Stimulated activated CD4-positive, alpha-beta T cell treated with anti-CD3 and anti-CD28 coated beads, Interleukin-12 subunit alpha, Interleukin-12 subunit beta, amount 100 ng/mL, for 48 hours (primary cell): ENCODE measurements at regions not wholly inside any gene's neighbourhood (a gene's known extent, or its start where the extent isn't known, plus 50 kb on each side); places are given as distances from the start of the nearest gene placed in this dataset.
"Not testable (repeated sequence)": the region's sequence is repeated elsewhere in the genome, so short reads cannot be mapped to it uniquely, and the experiment has no call there.

Experiments
- DNase-seq, 3 donors: peaks; one replicate each; pipeline ENCODE4 v3.0.0-alpha.2; 2020; ENCODE audit warnings: low read depth in 2 of 3, low spot score in 1 of 3

DNA sequence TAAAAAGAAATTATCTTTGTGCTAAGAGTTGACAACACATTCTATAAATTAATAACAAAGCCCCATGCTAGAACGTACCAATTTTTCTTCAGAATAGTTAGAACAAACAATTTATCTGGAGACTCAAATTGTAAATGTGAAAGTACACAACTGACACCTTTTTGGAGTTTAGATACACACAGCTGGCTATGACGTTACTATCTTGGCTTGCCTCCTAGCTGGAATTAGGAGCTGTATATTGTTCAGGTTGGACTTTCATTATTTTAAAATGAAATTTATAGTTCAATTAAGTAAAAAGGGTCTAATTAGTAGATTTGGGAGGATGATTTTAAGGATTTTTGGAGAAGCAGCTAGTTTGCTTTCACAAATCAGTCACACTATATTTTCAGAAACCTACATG, 393.9 kb upstream of the RIOK2 start:
- no peak for DNase-seq

DNA sequence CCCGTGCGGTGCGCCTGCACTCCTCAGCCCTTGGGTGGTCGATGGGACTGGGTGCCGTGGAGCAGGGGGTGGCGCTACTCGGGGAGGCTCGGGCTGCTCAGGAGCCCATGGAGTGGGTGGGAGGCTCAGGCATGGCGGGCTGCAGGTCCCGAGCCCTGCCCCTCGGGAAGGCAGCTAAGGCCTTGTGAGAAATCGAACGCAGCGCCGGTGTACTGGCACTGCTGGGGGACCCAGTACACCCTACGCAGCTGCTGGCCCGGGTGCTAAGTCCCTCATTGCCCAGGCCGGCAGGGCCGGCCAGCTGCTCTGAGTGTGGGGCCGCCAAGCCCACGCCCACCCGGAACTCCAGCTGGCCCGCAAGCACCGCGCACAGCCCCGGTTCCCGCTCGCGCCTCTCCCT, 396.9 kb upstream of the RIOK2 start:
- DNase-seq: not testable (repeated sequence)

DNA sequence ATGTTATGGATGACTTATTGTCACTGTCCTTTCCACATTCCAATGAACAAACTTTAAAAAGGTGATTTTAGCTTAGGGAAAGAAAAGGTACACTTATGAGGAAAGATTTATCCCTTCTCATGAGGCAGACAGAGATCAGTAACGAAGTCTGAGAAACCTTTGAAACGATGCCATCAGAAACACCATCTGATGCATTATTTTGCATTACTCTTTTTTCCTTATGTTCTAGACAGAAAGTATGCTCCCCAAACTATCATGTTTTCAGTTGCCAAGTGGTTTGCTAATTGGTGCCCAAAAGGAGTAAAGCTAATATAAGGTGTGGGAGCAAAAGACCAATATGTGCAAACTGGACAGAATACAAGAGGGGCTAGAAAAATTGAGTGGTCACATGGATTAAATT, 397.7 kb upstream of the RIOK2 start:
- DNase-seq: no peak

DNA sequence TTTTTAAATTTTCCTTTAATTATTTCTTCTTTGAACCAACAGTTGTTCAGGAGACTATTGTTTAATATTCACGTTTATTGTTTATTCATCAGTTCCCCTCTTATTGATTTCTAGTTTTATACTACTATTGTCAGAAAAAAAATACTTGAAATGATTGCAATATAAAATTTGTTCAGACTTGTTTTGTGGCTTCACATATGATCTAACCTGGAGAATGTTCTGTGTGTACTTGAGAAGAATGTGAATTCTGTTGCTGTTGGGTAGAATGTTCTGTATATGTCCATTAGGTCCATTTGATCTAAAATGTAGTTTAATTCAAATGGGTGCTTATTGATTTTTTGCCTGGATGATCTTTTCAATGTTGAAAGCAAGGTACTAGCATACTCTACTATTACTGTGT, 408.7 kb upstream of the RIOK2 start:
- no peak for DNase-seq

DNA sequence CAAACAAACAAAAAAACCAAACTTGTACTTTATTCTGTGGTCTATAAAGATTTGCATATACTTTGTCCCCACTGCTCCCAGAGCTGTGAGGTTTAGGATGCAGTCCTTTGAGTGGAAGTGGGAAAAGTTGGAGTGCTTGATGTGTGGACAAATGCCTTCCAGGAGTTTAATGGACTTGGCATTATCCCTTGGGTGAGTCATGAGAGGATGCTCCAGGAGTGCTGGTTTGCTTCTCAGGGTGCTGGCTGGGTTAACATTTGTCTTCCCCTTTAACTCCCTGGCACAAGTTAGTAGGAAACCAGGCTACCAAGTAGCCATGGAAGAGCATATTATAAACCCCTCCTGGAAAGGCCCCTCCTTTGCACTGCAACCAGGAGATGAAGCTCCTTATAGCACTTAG, 417.4 kb upstream of the RIOK2 start:
- DNase-seq: no peak

DNA sequence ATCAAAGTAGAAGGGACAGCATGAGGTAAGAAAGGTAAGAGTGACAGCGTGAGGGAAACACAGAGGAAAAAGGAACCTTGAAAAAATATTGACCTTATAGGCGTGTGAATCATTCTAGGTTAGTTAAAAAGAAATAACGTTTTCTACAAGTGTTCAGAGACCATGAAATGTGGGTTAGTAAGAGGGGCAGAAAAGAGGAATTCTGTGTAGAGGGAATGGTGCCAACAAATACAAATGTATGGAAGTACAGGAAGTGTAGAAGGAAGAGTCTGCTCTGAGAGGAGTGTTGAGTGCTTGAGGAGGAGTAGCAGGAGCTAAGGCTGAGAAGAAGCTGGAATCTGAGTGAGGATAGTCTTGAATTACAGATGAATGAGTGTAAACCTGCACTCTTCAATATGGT, 418.6 kb upstream of the RIOK2 start:
- DNase-seq: no peak

DNA sequence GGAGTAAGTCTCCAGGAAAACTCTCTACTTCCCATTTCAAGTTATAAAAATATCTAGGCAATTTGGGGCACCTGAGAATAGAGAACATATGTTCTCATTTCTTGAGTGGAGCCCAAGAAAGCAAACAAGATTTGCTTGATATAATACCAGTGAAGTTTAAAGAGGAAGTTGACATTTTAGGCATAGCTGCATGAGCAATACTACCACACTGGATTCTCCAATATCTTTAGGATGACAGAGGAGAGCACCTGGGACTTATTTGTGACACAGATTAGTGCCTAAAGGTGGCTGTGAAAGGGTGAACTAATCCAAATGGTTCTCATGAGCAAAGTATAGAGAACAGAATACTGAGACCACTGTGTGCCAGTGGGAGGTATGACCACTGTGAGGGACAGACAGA, 423.5 kb upstream of the RIOK2 start:
- no peak for DNase-seq

DNA sequence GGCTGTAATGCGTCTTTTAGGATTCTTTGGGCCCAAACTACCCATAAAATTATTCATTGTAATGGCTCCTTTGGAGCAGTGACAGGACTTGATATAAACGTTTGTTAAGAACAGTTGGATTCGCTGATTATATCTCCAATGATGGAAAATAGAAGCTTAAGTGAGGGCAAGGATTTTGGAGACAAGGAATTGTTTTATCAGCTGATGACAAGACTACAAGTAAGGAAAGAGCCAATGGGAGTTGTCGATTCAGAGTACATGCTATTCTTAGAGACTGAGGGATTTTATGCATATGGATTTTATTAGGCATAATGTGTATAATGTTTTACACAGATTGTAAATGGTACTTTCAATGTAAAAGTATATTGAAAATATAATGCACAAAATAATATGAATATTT, 425.5 kb upstream of the RIOK2 start:
- DNase-seq: no peak

DNA sequence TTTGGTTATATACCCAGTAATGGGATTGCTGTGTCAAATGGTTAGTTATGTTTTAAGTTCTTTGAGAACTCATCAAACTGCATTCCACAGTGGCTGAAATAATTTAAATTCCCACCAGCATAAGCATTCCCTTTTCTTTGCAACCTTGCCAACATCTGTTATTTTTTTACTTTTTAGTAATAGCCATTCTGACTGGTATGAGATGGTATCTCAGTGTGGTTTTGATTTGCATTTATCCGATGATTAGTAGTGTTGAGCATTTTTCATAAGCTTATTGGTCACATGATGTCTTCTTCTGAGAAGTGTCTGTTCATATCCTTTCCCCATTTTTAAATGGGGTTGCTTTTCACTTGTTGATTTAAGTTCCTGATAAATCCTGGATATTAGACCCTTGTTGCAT, 435.7 kb upstream of the RIOK2 start:
- no peak for DNase-seq

DNA sequence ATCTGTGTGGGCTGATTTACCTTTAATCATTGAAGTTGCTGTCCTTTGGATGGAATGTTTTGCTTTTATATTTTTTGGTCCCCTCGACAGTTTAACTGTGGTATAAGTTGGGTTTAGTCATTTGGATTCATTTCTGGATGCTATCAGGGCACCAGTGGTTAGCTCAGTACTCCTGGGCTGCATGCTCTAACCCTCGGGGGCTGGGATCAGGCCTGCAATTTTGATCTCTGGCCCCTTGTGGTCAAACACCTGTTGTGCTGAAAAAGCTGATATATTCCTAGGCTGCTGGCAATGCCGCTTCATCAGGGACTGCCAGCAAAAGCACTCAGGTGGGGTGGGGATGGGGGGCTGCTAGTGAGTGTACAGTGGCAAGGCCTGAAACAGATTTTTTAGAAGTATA, 440.4 kb upstream of the RIOK2 start:
- no peak for DNase-seq

DNA sequence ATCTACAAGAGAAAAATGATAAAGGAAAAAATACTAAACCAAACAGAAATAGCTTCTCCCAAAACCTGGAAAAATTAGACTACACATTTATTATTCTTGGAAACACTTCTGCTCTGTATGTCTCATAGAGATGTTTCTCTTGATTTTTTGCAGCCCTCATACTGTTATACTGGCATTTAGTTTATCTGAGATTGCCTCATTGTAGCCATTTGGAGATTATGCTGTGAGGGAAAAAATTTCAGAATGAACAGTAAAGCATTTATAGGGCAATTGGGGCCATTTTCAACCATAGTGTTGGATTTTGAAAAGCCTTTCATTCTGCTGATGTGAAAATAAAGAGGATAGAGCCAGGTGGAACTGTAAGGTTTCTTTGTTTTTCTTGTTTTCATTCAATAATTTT, 441.8 kb upstream of the RIOK2 start:
- DNase-seq: no peak

DNA sequence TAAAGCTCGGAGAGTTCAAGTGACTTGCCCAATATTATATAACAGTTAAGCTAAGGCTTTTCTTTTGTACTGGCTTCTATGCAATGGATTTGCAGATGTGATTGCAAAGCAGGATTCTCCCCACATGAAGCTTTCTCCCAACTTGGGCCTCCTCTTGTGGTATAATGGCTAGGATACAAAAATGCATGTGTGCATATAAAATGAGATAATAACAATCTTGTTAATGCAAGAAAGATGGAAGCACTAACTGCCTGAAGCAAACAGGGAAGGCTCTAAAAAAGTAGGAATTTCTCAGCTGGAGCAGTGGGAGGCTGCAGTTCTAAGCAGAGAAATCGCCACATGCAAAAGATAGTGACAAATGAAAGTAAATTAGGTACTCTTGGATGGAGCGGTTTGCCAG, 444.2 kb upstream of the RIOK2 start:
- no peak for DNase-seq

DNA sequence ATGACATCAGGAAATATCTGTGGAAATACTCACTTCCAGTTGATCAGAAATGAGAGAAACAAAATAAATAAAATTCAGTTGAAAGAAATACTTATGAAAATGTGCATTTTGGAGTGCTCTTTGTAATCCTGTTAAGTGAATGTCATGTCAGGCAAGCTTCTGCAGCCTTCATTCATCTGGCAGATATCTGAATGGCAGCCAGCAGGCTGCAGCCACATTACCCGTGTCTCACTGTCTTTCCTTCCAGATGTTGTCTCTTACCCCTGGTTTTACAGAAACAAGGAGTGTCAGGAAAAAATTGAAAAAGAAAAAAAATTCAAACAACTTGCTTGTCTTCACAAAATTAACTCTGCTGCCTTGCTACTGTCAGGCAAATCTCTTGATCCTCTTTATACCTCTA, 445.0 kb upstream of the RIOK2 start:
- no peak for DNase-seq

DNA sequence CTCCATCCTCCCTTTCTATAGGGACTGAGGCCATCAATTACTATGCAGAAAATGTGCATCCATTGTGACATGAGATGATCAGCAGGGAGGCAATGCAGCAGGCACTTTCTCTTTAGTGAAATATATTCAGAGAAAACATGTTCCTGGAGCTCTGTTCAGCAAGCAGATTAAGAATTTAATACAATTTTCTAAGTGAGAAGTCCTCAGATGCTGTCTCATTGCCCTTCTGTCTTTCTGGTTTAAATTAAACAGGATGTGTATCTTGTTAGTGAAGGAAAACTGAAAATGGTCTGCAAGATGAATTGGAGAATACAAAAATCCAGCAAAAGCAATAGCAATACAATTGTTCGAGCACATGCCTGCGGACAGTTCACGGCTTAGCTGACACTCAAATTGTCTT, 445.8 kb upstream of the RIOK2 start:
- DNase-seq: no peak

DNA sequence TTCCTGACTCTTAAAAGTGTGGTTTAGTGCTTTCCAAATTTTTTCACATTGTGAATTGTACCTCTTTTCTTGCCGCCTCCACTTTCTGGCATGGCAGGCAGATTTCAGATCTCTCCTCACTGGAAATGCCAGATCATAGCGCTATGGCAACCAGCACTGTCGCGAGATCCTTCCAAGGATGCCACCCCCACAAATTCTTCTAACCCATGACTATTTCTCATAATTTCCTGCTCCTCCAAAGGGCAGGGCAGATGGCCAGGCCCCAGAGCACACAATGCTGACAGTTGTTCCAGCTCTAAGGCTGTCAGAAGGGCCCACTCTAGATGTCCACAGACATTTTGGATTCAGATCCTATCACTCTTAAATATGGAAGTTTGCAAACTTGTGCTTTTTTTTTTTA, 446.2 kb upstream of the RIOK2 start:
- no peak for DNase-seq

DNA sequence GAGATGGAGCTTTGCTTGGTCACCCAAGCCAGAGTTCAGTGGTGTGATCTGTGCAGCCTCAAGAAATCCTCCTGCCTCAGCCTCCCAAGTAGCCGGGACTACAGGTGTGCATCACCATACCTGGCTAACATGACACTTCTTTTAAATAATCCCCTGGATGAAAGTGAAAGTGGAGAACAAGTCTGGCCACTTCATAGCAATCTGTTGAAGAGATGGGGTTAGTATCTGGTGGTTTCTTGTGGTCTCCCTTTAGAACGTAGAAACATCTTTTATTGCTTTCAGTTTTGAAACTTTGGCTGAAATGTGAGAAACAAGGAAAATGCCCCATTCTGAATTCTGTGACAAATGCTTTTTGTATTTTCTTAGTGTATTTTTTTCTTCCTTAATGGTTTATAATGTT, 452.5 kb upstream of the RIOK2 start:
- DNase-seq: no peak

DNA sequence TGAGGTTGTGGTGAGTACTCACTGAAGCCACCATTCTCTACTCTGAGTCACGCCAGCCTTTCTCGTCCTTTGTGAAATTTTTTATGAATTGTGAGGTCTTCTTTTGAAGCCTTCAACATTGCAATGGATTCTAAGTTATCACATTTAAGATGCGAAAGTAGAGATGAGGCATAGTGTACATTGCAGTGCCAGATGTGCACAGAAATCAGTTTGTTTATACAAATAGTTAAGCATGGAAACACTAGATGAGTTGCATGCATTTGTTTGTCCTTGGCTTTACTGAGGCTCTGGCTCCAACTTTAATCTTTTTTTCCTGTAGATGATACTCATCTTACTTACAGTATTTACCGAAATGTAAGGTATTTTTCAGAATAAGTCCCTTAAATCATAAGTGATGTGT, 453.7 kb upstream of the RIOK2 start:
- no peak for DNase-seq

DNA sequence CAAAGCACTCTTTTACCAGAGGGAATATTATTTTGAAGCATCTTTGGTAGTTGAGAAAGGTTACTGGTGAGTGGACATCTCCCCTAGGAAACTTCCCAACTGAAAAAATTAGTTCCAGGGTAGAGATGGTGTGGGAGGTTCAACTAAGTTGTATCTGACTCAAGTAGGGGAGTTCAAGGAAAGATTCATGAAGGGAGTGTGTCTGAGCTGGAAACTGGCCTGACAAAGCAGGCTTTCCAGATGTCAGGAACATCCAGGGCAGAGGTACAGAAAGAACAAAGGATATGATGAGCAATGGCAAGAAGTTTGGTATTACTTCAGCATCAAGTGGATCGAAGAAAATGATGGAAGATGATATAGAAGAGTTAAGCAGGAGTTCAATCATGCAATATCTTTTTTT, 458.0 kb upstream of the RIOK2 start:
- no peak for DNase-seq

DNA sequence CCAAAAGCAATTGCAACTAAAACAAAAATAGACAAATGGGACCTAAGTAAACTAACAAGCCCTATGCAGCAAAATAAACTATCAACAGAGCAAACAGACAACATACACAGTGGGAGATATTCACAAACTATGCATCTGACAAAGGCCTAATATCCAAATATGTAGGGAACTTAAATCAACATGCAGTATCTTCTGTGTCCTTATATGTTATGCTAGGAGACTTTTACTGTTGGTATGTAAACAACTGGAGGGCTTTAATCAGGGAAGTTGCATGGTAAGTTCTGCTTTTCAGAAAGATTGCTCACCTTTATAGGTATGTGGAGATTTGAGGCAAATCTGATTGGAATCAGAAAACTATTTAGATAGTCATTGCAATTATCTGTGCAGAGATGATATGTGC, 461.2 kb upstream of the RIOK2 start:
- no peak for DNase-seq

DNA sequence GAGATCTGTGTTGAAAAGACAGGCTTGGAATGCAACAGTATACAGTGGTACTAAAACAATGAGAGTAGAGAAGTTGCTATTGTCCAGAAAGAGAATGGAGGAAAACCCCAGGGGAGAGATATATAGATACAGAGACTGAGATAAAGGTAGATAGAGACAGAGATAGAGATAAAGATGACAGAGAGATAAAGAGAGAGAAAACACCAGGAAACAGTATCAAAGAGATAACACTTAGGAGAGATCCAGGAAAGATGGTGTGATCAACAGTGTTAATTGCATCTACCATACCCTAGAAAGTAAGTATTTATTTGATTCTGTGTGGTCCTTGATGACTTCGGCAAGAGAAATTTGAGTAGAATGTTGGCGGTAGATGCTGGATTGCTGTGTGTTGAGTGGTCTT, 461.8 kb upstream of the RIOK2 start:
- DNase-seq: no peak

DNA sequence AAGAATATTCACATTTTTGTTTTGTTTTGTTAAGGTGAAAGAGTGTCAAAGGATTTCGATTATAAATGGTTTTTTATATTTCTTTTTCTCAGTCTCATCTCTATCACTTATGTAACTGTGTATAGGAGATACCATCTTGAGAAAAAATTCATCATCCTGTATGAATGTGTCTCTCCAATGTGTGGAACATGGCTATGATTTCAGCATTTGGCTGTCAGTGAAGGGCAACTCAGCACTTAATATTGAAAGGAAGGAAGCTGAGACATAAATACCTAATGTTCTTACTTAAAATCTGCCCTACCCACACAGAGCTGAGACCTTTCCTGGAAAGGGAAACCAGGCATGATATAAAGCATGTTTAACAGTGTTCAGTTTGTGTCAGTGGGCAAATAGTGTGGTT, 474.2 kb upstream of the RIOK2 start:
- no peak for DNase-seq

DNA sequence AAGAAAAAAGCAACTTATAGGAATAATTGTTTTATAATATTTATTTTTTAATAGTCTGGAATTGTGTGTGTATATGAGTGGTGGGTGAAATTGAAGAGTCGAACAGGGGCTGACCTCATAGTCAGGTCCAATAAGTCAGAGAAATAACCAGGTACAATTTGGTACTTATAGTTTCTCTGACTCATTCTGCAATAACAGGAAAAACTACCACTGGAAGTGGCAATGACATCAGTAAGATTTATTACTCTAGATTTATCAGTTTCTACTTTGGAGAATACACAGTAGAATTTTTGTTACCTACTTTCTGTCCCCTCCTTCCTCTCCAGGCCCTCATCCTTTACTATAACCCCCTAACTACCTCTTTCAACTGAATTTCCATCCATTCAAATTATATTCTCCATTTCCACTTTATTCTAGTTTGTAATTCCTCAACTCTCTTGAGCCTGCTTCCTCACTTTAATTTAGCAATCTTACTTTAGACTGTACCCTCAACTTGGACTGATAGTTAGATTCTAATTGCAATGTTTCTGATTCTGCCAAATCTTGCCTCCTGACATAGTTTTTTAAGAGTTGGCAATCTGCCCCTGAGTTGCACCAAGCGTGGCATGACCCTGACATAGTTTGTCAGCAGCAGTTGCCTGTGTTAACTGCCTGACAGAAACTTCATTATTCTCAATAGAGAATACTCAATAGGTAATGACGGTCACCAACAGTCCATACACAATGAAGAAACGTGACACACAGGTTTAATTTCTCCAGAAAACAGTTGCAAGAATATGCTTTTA, 475.3 kb upstream of the RIOK2 start:
- no peak for DNase-seq

DNA sequence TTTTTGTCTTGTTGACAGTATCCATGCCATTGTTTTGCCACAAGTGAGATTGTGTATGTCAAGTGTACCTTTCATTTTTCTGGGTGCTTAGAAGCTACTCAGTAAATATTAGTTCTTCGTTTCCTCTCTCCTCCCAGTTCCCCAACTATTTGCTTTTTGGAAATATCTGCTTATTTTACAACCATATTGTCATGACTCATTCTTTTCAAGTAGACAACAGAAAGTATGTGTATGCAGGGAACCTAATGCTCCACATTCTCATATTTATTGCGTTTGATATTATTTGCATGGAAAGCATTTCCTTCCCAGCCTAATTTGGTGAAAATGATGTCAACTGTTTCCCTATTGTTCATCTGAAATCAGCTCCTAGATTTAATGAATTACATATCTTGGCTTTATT, 483.7 kb upstream of the RIOK2 start:
- no peak for DNase-seq

DNA sequence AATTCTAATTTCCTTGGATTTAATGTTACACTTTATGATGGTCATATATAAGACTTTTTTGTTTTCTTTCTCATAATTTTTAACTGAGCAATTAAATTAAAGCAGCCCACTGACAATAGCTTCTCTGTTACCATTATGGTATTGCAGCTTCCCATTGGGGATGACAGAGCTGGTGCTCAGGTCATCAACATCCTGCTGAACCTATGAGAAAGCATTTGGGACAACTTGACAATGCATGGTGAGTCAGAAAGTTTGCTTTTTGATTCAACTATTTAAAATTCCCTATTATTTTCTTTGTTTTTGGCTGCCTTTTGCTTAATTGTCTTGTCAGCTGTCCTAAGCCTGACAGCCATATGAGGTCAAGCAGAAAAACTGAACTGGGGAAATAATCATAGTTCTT, 487.4 kb upstream of the RIOK2 start:
- no peak for DNase-seq
